ENCODE measurements at regions not wholly inside any gene's neighbourhood (a gene's known extent, or its start where the extent isn't known, plus 50 kb on each side); places are given as distances from the start of the nearest gene placed in this dataset.

GRCh38 chr15:95266451-95267061, 1035.2 kb downstream of the MCTP2 start:
- DNase-seq (ENCODE audit: low spot score), result no peak
- Histone ChIP-seq H3K27me3 (ENCODE audit: insufficient read depth) (no peaks in the 10 kb centered on the region), H3K9me2 (ENCODE audit: insufficient read depth) (peaks cover under 1% of the 10 kb centered on the region; the same call in 1 of the 2 replicates), H3F3A (replicated peaks; ENCODE audit: low read depth) (no peaks in the 10 kb centered on the region), H3K4me1 (ENCODE audit: insufficient read depth) (no peaks in the 10 kb centered on the region), H4K20me1 (replicated peaks; ENCODE audit: insufficient read depth) (no peaks in the 10 kb centered on the region), H3K27ac (ENCODE audit: low read depth) (no peak overlapping the region), H3K4me3 (no peak overlapping the region), H3K79me2 (replicated peaks; ENCODE audit: insufficient read depth) (no peaks in the 10 kb centered on the region), H3K36me3 (ENCODE audit: insufficient read depth) (no peaks in the 10 kb centered on the region), H3K4me2 (no peak overlapping the region), H2AFZ (0 out of 2 replicates have a peak overlapping the region, but pooled peaks have one; percentile 67)
- Mint-ChIP-seq H3K36me3 (ENCODE audit: low read depth) (no peaks in the 10 kb centered on the region), H3K27me3 (ENCODE audit: insufficient read depth, low read depth, poor library complexity) (no peaks in the 10 kb centered on the region), H3K4me3 (no peak overlapping the region), H3K27ac (no peak overlapping the region), H3K4me1 (no peaks in the 10 kb centered on the region; the same call in 1 of the 3 replicates), H3K9me3 (no peaks in the 10 kb centered on the region; the same call in 2 of the 3 replicates)
- no peak for ATAC-seq
- TF ChIP-seq EZH2phosphoT487 (IDR thresholded peaks at IDR 0.05; ENCODE audit: unreplicated experiment), result no peak
- no peak for TF ChIP-seq ZNF331 (CRISPR knock-in tag; IDR thresholded peaks at IDR 0.05; ENCODE audit: low read depth)
- no peak for TF ChIP-seq ZNF114 (CRISPR knock-in tag; IDR thresholded peaks at IDR 0.05)
- TF ChIP-seq ZNF462 (CRISPR knock-in tag; IDR thresholded peaks at IDR 0.05), result no peak
- no peak for TF ChIP-seq EZH2 (IDR thresholded peaks at IDR 0.05; ENCODE audit: low read depth, unreplicated experiment)
- no peak for TF ChIP-seq POLR2AphosphoS5 (IDR thresholded peaks at IDR 0.05; ENCODE audit: low read depth)
- TF ChIP-seq STAT1 (IDR thresholded peaks at IDR 0.05; ENCODE audit: unreplicated experiment), result no peak
- TF ChIP-seq REST (IDR thresholded peaks at IDR 0.05; ENCODE audit: unreplicated experiment), result no peak
- TF ChIP-seq NANOG (IDR thresholded peaks at IDR 0.05; ENCODE audit: borderline replicate concordance), result no peak
- no peak for TF ChIP-seq JUNB (IDR thresholded peaks at IDR 0.05; ENCODE audit: unreplicated experiment)
- TF ChIP-seq CTCF (conservative IDR thresholded peaks at IDR 0.05; ENCODE audit: low read depth in 2 of 2), result no peak
- no peak for TF ChIP-seq CREB1 (CRISPR knock-in tag; IDR thresholded peaks at IDR 0.05; ENCODE audit: low read depth)
- TF ChIP-seq ETS1 (IDR thresholded peaks at IDR 0.05), result no peak
